Adrenal gland (tissue), 9 donors: ENCODE measurements at regions not wholly inside any gene's neighbourhood (a gene's known extent, or its start where the extent isn't known, plus 50 kb on each side); places are given as distances from the start of the nearest gene placed in this dataset.

Experiments
- DNase-seq, 7 donors: peaks; one replicate each; pipeline ENCODE4 v3.0.0-alpha.2; 2019 to 2020
- H3K27ac ChIP-seq, 5 donors: fragments of 200-600 bp; sonication (generic) in 4 of 5; 1 replicate in 3 of 5; 2 replicates in 2 of 5; pipeline versions ENCODE4 v1.5.1 to v1.8.0; 2016 to 2020; ENCODE audit warnings: mild to moderate bottlenecking in 1 of 5
- H3K27me3 ChIP-seq: fragments of 200-600 bp; 2 replicates; pipeline ENCODE4 v1.8.0; 2021
- H3K36me3 ChIP-seq, 2 donors: fragments of 200-600 bp; replicated peaks in 1 of 2; 1 replicate in 1 of 2; 2 replicates in 1 of 2; pipeline versions ENCODE4 v1.5.1 to v1.8.0; 2018 to 2022
- H3K4me1 ChIP-seq, 2 donors: fragments of 200-600 bp; replicated peaks in 1 of 2; 1 replicate in 1 of 2; 2 replicates in 1 of 2; pipeline versions ENCODE4 v1.5.1 to v1.8.0; 2018 to 2021
- H3K4me3 ChIP-seq, 4 donors: fragments of 200-600 bp; sonication (generic) in 3 of 4; one replicate each; pipeline ENCODE4 v1.5.1; 2016 to 2018
- H3K9me3 ChIP-seq, 3 donors: fragments of 200-600 bp; sonication (generic) in 1 of 3; replicated peaks in 1 of 3; 1 replicate in 2 of 3; 2 replicates in 1 of 3; pipeline versions ENCODE4 v1.5.1 to v1.8.0; 2016 to 2021
- POLR2A ChIP-seq, 2 donors: fragments of 450-650 bp; IDR thresholded peaks; one replicate each; pipeline ENCODE4 v1.6.1; 2017; ENCODE audit warnings: antibody characterized with exemption in 2 of 2, mild to moderate bottlenecking in 2 of 2, moderate library complexity in 1 of 2
- WGBS, 4 donors: extraction: QIAGEN DNeasy Blood & Tissue Kit in 2 of 4; methylation state at CpG; one replicate each; pipeline versions ENCODE4 v1.1.5 to v1.1.7; 2013 to 2017; 5-methylcytosine and 5-hydroxymethylcytosine counted together
- intact Hi-C, 2 donors: fragments of 100-400 bp; cut with DNase I; formaldehyde crosslinking; loops; one replicate each; pipeline versions ENCODE4 v1.14.1 to v1.15.0; 2022 to 2023
- TF ChIP-seq, protein P1 (sequence below), 6 experiments: fragments of 450-650 bp in 4 of 6; fragments of 200-600 bp in 2 of 6; sonication (generic) in 1 of 6; IDR thresholded peaks; 1 replicate in 5 of 6; 2 replicates in 1 of 6; pipeline versions ENCODE4 v1.5.1 to v1.8.0; 2016 to 2021; ENCODE audit warnings: antibody characterized with exemption in 6 of 6, mild to moderate bottlenecking in 2 of 6, moderate library complexity in 1 of 6
- donor health status: healthy with polysubstance abuse.
- donor health status: Bipolar disorder and iron deficiency.
- donor health status: DM: yes; HTN: yes; CAD: no.
- donor health status: DM: no; HTN: no; CAD: no.
- donor health status: DM: no; HTN: no; CAD: no.

DNA sequence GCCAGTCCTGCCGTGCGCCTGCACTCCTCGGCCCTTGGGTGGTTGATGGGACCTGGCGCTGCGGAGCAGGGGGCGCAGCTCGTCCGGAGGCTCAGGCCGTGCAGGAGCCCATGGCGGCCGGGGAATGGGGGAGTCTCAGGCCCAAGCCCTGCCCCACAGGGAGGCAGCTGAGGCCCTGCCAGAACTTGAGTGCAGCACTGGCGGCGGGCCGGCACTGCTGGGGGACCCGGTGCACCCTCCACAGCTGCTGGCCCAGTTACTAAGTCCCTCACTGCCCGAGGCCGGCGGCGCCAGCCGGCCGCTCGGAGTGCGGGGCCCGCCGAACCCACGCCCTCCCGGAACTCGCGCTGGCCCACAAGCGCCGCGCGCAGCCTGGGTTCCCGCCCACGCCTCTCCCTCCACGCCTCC lies 190.9 kb upstream of the MME start:
- H3K9me3 ChIP-seq, result no peaks in the 10 kb centered on the region
- no peak overlapping the region for H3K27ac ChIP-seq
- H3K4me3 ChIP-seq, result no peak overlapping the region
- H3K4me1 ChIP-seq, result no peaks in the 10 kb centered on the region
- TF ChIP-seq POLR2A (IDR thresholded peaks at IDR 0.05), result no peak
- TF ChIP-seq, protein P1, sequence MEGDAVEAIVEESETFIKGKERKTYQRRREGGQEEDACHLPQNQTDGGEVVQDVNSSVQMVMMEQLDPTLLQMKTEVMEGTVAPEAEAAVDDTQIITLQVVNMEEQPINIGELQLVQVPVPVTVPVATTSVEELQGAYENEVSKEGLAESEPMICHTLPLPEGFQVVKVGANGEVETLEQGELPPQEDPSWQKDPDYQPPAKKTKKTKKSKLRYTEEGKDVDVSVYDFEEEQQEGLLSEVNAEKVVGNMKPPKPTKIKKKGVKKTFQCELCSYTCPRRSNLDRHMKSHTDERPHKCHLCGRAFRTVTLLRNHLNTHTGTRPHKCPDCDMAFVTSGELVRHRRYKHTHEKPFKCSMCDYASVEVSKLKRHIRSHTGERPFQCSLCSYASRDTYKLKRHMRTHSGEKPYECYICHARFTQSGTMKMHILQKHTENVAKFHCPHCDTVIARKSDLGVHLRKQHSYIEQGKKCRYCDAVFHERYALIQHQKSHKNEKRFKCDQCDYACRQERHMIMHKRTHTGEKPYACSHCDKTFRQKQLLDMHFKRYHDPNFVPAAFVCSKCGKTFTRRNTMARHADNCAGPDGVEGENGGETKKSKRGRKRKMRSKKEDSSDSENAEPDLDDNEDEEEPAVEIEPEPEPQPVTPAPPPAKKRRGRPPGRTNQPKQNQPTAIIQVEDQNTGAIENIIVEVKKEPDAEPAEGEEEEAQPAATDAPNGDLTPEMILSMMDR (IDR thresholded peaks at IDR 0.05), result no peak
- intact Hi-C loops, result no loop called here
- no peak for DNase-seq
- WGBS, 4 donors, result 93 to 97% (median 94%) methylated on average over 23 to 36 of the region's 36 CpGs; no CpG with 5 or more reads in 1 of the 4 donors
- H3K27me3 ChIP-seq, result no peaks in the 10 kb centered on the region
- no peaks in the 10 kb centered on the region for H3K36me3 ChIP-seq

GRCh38 chr3:154887869-154888268 lies 192.2 kb upstream of the MME start:
- intact Hi-C loops, result no loop called here
- 81 to 85% (median 83%) methylated on average over 3 of the region's 3 CpGs for WGBS, 4 donors
- Histone ChIP-seq H3K4me1 (no peaks in the 10 kb centered on the region), H3K36me3 (no peaks in the 10 kb centered on the region), H3K4me3 (no peak overlapping the region), H3K9me3 (no peaks in the 10 kb centered on the region), H3K27me3 (no peaks in the 10 kb centered on the region), H3K27ac (no peak overlapping the region)
- TF ChIP-seq POLR2A (IDR thresholded peaks at IDR 0.05), result no peak
- TF ChIP-seq, protein P1 (IDR thresholded peaks at IDR 0.05), result no peak
- DNase-seq, result no peak

- no peak for DNase-seq
- Histone ChIP-seq H3K27me3 (no peaks in the 10 kb centered on the region), H3K27ac (no peak overlapping the region), H3K9me3 (no peaks in the 10 kb centered on the region), H3K4me3 (no peak overlapping the region), H3K36me3 (no peaks in the 10 kb centered on the region), H3K4me1 (no peaks in the 10 kb centered on the region)
- 55 to 68% (median 64%) methylated on average over 3 of the region's 3 CpGs for WGBS, 4 donors
- TF ChIP-seq, protein P1 (IDR thresholded peaks at IDR 0.05), result no peak
- TF ChIP-seq POLR2A (IDR thresholded peaks at IDR 0.05), result no peak
- intact Hi-C loops, result no loop called here
Observed at GRCh38 chr3:154886437-154886836, 193.7 kb upstream of the MME start.

DNA sequence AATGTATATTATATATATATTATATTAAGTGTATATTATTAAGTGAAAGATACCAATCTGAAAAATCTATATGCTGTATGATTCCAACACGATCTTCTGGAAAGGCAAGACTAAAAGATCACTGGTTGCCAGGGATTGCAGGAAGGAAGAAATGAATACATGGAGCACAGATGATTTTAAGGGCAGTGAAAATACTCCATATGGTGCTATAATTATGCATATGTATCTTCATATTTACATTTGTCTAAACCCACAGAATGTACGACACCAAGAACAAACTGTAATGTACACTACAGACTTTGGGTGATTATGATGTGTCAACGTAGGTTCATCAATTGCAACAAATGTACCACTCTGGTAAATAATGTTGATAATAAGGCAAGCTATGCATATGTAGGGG lies 194.7 kb upstream of the MME start:
- 81 to 86% (median 84%) methylated on average over 3 of the region's 3 CpGs for WGBS, 4 donors
- no peaks in the 10 kb centered on the region for H3K4me1 ChIP-seq
- no peak for DNase-seq
- intact Hi-C loops, result no loop called here
- H3K36me3 ChIP-seq, result no peaks in the 10 kb centered on the region
- no peaks in the 10 kb centered on the region for H3K9me3 ChIP-seq
- no peak overlapping the region for H3K27ac ChIP-seq
- H3K27me3 ChIP-seq, result no peaks in the 10 kb centered on the region
- no peak overlapping the region for H3K4me3 ChIP-seq
- TF ChIP-seq POLR2A (IDR thresholded peaks at IDR 0.05), result no peak
- TF ChIP-seq, protein P1 (IDR thresholded peaks at IDR 0.05), result no peak
